SH-SY5Y (cell line): ENCODE measurements at regions not wholly inside any gene's neighbourhood (a gene's known extent, or its start where the extent isn't known, plus 50 kb on each side); places are given as distances from the start of the nearest gene placed in this dataset.

Source experiments
- GATA2 ChIP-seq: IDR thresholded peaks from 2 replicates; pipeline ENCODE4 v1.6.1; 2011; ENCODE audit warnings: mild to moderate bottlenecking, low read depth, low read length
- GATA3 ChIP-seq: IDR thresholded peaks from 2 replicates; pipeline ENCODE4 v1.6.1; 2011; ENCODE audit warnings: low read depth, mild to moderate bottlenecking, low read length, moderate library complexity

GRCh38 chrX:114152130-114152529 lies 431.8 kb upstream of the HTR2C start:
- TF ChIP-seq GATA3 (no peak), GATA2 (no peak)
